ENCODE measurements at regions not wholly inside any gene's neighbourhood (a gene's known extent, or its start where the extent isn't known, plus 50 kb on each side); places are given as distances from the start of the nearest gene placed in this dataset.
A peak's percentile ranks its signal among the peaks of the same experiment; 100 is the strongest.

DNA sequence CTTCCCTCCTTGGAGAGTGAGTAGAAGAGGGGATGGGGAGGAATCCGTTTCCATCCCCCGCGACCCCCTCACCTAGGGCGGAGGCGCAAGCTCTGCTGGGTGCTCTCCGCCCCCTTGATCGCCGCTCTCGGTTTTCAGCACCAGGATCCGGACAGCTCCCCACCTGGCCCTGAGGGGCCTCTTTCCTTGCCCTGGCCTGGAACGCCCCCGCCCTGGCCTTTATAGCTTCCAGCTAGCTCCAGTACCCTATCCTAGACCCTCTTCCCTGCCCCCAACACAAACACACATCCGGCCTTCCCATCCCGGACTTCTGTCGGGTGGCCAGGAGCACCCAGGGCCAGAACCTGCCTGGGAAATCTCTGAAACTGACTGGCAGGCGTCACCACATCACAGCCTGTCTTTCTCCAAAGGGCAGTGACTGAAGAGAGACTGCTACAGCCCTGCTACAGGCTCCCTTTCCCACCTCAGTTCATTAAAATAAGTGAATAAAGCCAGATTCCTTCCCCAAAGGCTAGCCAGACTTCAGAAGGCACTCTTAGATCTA is 72.3 kb upstream of the LEP start:
- Histone ChIP-seq H3K27me3 (ENCODE audit: insufficient read depth, low read depth, severe bottlenecking) (no peaks in the 10 kb centered on the region), H3K9me3 (ENCODE audit: severe bottlenecking) (no peaks in the 10 kb centered on the region), H3K27ac (no peak overlapping the region), H3K4me3 (ENCODE audit: low read depth, low read length) (no peak overlapping the region), H3K36me3 (no peaks in the 10 kb centered on the region)
- TF ChIP-seq, protein P1, sequence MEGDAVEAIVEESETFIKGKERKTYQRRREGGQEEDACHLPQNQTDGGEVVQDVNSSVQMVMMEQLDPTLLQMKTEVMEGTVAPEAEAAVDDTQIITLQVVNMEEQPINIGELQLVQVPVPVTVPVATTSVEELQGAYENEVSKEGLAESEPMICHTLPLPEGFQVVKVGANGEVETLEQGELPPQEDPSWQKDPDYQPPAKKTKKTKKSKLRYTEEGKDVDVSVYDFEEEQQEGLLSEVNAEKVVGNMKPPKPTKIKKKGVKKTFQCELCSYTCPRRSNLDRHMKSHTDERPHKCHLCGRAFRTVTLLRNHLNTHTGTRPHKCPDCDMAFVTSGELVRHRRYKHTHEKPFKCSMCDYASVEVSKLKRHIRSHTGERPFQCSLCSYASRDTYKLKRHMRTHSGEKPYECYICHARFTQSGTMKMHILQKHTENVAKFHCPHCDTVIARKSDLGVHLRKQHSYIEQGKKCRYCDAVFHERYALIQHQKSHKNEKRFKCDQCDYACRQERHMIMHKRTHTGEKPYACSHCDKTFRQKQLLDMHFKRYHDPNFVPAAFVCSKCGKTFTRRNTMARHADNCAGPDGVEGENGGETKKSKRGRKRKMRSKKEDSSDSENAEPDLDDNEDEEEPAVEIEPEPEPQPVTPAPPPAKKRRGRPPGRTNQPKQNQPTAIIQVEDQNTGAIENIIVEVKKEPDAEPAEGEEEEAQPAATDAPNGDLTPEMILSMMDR (IDR thresholded peaks at IDR 0.05; ENCODE audit: low read depth, low read length): no peak
- no peak for DNase-seq

DNA sequence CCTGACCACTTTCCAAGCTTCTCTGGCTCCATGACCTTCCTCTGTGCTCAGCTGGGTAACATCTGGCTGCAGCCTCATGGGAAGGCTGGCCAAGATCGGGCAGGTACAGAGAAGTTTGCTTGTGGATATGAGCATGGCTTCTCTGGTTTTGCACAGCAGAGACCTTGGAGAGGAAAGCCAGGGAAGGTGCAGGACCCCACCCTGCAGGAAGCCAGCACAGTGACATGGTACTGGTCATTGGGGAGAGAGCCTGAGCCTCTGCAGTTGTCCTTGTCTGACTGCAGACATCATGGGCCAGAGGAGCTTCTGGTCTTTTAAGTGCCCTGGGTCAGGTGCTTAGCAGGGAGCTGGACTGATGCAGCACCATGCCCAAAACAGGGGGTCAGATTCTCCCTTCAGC is 70.6 kb upstream of the LEP start:
- Histone ChIP-seq H3K36me3 (no peaks in the 10 kb centered on the region), H3K27ac (no peak overlapping the region), H3K4me3 (ENCODE audit: low read depth, low read length) (no peak overlapping the region), H3K27me3 (ENCODE audit: insufficient read depth, low read depth, severe bottlenecking) (no peaks in the 10 kb centered on the region), H3K9me3 (ENCODE audit: severe bottlenecking) (no peaks in the 10 kb centered on the region)
- no peak for DNase-seq
- TF ChIP-seq, protein P1 (IDR thresholded peaks at IDR 0.05; ENCODE audit: low read depth, low read length): no peak

DNA sequence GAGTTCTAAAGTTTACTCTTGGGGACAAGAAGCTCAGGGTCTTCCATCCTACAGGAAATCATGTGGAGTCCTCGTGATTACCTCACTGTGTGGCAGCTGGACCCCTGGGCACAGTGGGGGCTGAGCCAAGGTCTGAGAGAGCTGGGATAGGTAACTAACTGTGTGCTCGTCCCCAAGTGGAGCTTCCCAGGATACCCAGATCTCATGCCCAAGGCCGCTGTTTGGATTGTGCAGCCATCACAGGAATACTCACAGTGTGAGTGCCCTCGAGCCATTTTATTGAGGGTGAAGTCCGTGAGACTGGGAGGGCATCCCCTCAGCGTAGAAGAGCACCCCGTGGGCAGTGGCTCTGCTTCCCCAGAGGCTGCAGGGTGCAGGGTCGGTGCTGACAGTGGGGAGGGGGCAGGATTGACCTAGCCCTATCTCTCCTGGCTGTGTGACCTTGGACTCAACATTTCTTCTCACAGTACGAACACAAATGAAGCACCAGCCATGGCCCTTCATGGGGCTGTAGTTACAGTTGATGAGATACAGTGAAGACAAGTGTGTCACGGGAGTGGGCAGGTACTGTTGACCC is 69.6 kb upstream of the LEP start:
- Histone ChIP-seq H3K4me3 (ENCODE audit: low read depth, low read length) (no peak overlapping the region), H3K36me3 (no peaks in the 10 kb centered on the region), H3K27me3 (ENCODE audit: insufficient read depth, low read depth, severe bottlenecking) (no peaks in the 10 kb centered on the region), H3K27ac (no peak overlapping the region), H3K9me3 (ENCODE audit: severe bottlenecking) (no peaks in the 10 kb centered on the region)
- TF ChIP-seq, protein P1 (IDR thresholded peaks at IDR 0.05; ENCODE audit: low read depth, low read length): no peak
- DNase-seq: no peak

DNA sequence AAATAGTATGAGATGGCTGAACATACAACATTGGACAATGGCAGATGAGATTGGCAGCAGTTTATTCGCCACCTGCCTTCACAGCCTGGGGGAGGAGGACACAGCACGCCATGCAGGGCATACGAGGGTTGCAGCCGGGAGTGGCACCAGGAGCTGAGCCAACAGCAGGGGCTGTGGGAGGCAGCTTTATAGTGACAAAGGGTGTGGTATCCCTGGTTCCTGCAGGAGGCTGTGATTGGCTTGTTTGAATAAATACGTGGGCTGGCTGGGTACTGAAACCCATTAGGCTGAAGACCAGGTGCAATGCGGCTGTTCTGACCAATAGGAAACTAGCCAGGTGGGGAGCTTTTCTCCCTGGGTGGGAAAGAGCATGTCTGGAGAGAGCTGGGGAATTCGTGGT is 68.9 kb upstream of the LEP start:
- no peak overlapping the region for H3K4me3 ChIP-seq (ENCODE audit: low read depth, low read length)
- DNase-seq: no peak
- H3K36me3 ChIP-seq: no peaks in the 10 kb centered on the region
- TF ChIP-seq, protein P1 (IDR thresholded peaks at IDR 0.05; ENCODE audit: low read depth, low read length): no peak
- H3K27ac ChIP-seq: no peak overlapping the region
- no peaks in the 10 kb centered on the region for H3K9me3 ChIP-seq (ENCODE audit: severe bottlenecking)
- no peaks in the 10 kb centered on the region for H3K27me3 ChIP-seq (ENCODE audit: insufficient read depth, low read depth, severe bottlenecking)

DNA sequence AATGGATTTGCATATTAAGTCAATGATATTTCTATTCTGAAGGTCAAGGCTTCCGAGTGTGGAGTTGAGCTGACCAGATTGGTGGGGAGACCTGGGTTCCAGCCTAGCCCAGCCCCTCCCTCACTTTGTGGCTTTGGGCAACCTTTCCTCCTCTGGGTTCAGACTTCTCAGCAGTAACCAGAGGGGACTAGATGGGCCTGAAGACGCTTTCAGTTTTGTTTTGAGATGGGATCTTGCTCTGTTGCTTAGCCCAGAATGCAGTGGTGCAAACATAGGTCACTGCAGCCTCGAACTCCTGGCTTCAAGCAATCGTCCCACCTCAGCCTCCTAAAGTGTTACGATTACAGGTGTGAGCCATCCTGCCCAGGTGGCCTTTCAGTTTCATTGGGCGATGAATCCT is 68.1 kb upstream of the LEP start:
- DNase-seq: no peak
- H3K4me3 ChIP-seq (ENCODE audit: low read depth, low read length): no peak overlapping the region
- no peaks in the 10 kb centered on the region for H3K9me3 ChIP-seq (ENCODE audit: severe bottlenecking)
- H3K27me3 ChIP-seq (ENCODE audit: insufficient read depth, low read depth, severe bottlenecking): no peaks in the 10 kb centered on the region
- H3K36me3 ChIP-seq: no peaks in the 10 kb centered on the region
- TF ChIP-seq, protein P1 (IDR thresholded peaks at IDR 0.05; ENCODE audit: low read depth, low read length): no peak
- H3K27ac ChIP-seq: no peak overlapping the region

DNA sequence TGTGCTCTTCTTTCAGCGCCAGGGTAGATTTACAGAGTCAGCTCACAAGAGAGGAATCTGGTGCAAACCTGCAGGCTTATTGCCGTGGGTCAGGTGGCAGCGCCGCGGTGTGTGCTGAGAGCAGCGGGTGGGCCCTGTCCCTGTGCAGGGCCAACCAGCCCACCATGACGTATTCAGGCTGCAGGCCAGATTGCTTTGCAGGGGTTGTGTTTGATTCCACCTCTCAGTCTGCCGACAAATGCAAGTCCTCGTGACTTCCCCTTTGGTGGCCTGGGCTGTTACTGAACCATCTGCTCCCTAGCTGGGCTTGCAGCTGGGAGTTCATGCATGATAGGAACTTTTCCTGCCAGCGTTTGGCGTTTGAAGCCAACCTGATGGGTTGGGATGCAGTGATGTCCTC is 66.7 kb upstream of the LEP start:
- peak; percentile 27 for DNase-seq
- H3K27me3 ChIP-seq (ENCODE audit: insufficient read depth, low read depth, severe bottlenecking): no peaks in the 10 kb centered on the region
- no peak overlapping the region for H3K4me3 ChIP-seq (ENCODE audit: low read depth, low read length)
- no peak overlapping the region for H3K27ac ChIP-seq
- H3K9me3 ChIP-seq (ENCODE audit: severe bottlenecking): no peaks in the 10 kb centered on the region
- no peaks in the 10 kb centered on the region for H3K36me3 ChIP-seq
- TF ChIP-seq, protein P1 (IDR thresholded peaks at IDR 0.05; ENCODE audit: low read depth, low read length): no peak

All from WERI-Rb-1 (cell line).